SK-N-SH (cell line): ENCODE measurements at regions not wholly inside any gene's neighbourhood (a gene's known extent, or its start where the extent isn't known, plus 50 kb on each side); places are given as distances from the start of the nearest gene placed in this dataset.

Experiments
- CTCF ChIA-PET: fragments of 300-600, 350-600 bp; formaldehyde crosslinking; extraction: SDS; loops from one replicate; lab custom pipeline; 2021; lab: Yijun Ruan, JAX
- POLR2A ChIA-PET: fragments of 350-600 bp; sonication (Branson Sonifier 250); formaldehyde crosslinking; extraction: SDS; loops from one replicate; lab custom pipeline; 2020; ENCODE audit warnings: antibody characterized with exemption, inconsistent platforms; lab: Yijun Ruan, JAX
- DNase-seq: peaks from one replicate; pipeline ENCODE4 v3.0.0; 2012
- H2AFZ ChIP-seq: fragments of 200-600 bp; sonication (generic); 2 replicates; pipeline ENCODE4 v1.8.1; 2016; ENCODE audit warnings: antibody characterized with exemption, mild to moderate bottlenecking, low read depth
- H3F3A ChIP-seq: fragments of 200-600 bp; sonication (generic); replicated peaks from 2 replicates; pipeline ENCODE3; 2016; ENCODE audit warnings: antibody characterized with exemption, mild to moderate bottlenecking; ENCODE audit not compliant: insufficient read depth
- H3K27ac ChIP-seq, 2 experiments: fragments of 200-500 bp in 1 of 2; fragments of 200-600 bp in 1 of 2; sonication (Bioruptor generic) in 1 of 2; sonication (generic), shearing (Covaris generic) in 1 of 2; 2 replicates each; pipeline versions ENCODE4 v1.5.1 to v1.6.1; 2014 to 2016; ENCODE audit warnings: low read depth in 2 of 2, inconsistent platforms in 1 of 2, low read length in 1 of 2, mild to moderate bottlenecking in 1 of 2, mixed read lengths in 1 of 2
- H3K27me3 ChIP-seq: fragments of 200-600 bp; sonication (generic), shearing (Covaris generic); 2 replicates; pipeline ENCODE4 v1.6.1; 2016; ENCODE audit warnings: mixed run types; ENCODE audit not compliant: insufficient read depth
- H3K36me3 ChIP-seq, 2 experiments: fragments of 200-500 bp in 1 of 2; fragments of 200-600 bp in 1 of 2; sonication (Bioruptor generic) in 1 of 2; sonication (generic) in 1 of 2; replicated peaks in 1 of 2; 2 replicates each; pipeline versions ENCODE3 to v1.5.1; 2014 to 2016; ENCODE audit warnings: low read length in 1 of 2, mild to moderate bottlenecking in 1 of 2; ENCODE audit not compliant: insufficient read depth in 2 of 2, control insufficient read depth in 1 of 2
- H3K4me1 ChIP-seq, 2 experiments: fragments of 200-500 bp in 1 of 2; fragments of 200-600 bp in 1 of 2; sonication (Bioruptor generic) in 1 of 2; sonication (generic), shearing (Covaris generic) in 1 of 2; 2 replicates each; pipeline versions ENCODE4 v1.5.1 to v1.6.1; 2014 to 2016; ENCODE audit warnings: low read depth in 1 of 2, low read length in 1 of 2, mixed run types in 1 of 2; ENCODE audit not compliant: insufficient read depth in 2 of 2, control insufficient read depth in 1 of 2
- H3K4me2 ChIP-seq: fragments of 200-600 bp; sonication (generic), shearing (Covaris generic); 2 replicates; pipeline ENCODE4 v1.6.1; 2017; ENCODE audit warnings: mixed run types
- H3K4me3 ChIP-seq, 2 experiments: fragments of 200-500 bp in 1 of 2; fragments of 200-600 bp in 1 of 2; sonication (Bioruptor generic) in 1 of 2; sonication (generic), shearing (Covaris generic) in 1 of 2; 2 replicates each; pipeline versions ENCODE4 v1.5.1 to v1.8.1; 2014 to 2016; ENCODE audit warnings: low read depth in 2 of 2, inconsistent platforms in 1 of 2, low read length in 1 of 2, mild to moderate bottlenecking in 1 of 2, mixed read lengths in 1 of 2, moderate library complexity in 1 of 2
- H3K79me2 ChIP-seq: fragments of 200-600 bp; sonication (generic); 2 replicates; pipeline ENCODE4 v1.8.1; 2017; ENCODE audit warnings: mild to moderate bottlenecking; ENCODE audit not compliant: insufficient read depth
- H3K9ac ChIP-seq: fragments of 200-600 bp; sonication (generic); 2 replicates; pipeline ENCODE4 v1.6.1; 2017; ENCODE audit warnings: mixed run types
- H3K9me2 ChIP-seq: fragments of 200-600 bp; sonication (generic); 2 replicates; pipeline ENCODE4 v1.6.1; 2017; ENCODE audit warnings: mixed run types
- H3K9me3 ChIP-seq: fragments of 200-600 bp; sonication (generic); 2 replicates; pipeline ENCODE4 v1.6.1; 2017; ENCODE audit warnings: mixed run types, mild to moderate bottlenecking, moderate library complexity
- H4K20me1 ChIP-seq: fragments of 200-600 bp; sonication (generic); 2 replicates; pipeline ENCODE4 v1.6.1; 2017; ENCODE audit warnings: mild to moderate bottlenecking, mixed run types; ENCODE audit not compliant: insufficient read depth
- EZH2phosphoT487 ChIP-seq: fragments of 200-600 bp; sonication (generic); IDR thresholded peaks from 2 replicates; pipeline ENCODE4 v1.6.1; 2017; ENCODE audit warnings: low read depth, mixed run types, mild to moderate bottlenecking, antibody characterized with exemption, moderate library complexity, borderline replicate concordance
- FOSL2 ChIP-seq: IDR thresholded peaks from 2 replicates; pipeline ENCODE4 v1.4.0; 2012; ENCODE audit warnings: low read depth, mild to moderate bottlenecking, moderate library complexity, borderline replicate concordance
- FOXJ3 ChIP-seq: sonication (generic); formaldehyde crosslinking; IDR thresholded peaks from 2 replicates; pipeline ENCODE4 v1.5.1; 2020; ENCODE audit warnings: mild to moderate bottlenecking, missing genetic modification reagents
- MEF2A ChIP-seq: IDR thresholded peaks from 2 replicates; pipeline ENCODE4 v1.4.0; 2012; ENCODE audit warnings: low read depth, borderline replicate concordance
- NFIC ChIP-seq: IDR thresholded peaks from 2 replicates; pipeline ENCODE4 v1.4.0; 2012; ENCODE audit warnings: borderline replicate concordance
- PBX3 ChIP-seq: IDR thresholded peaks from 2 replicates; pipeline ENCODE4; 2012
- POLR2AphosphoS5 ChIP-seq: IDR thresholded peaks from 2 replicates; pipeline ENCODE4 v1.6.1; 2012; ENCODE audit warnings: low read depth, low read length
- RCOR1 ChIP-seq: fragments of 150-350 bp; IDR thresholded peaks from 2 replicates; pipeline ENCODE4 v1.6.1; 2017; ENCODE audit warnings: antibody characterized with exemption, low read length
- RFX5 ChIP-seq: IDR thresholded peaks from 2 replicates; pipeline ENCODE4 v1.6.1; 2012; ENCODE audit warnings: mild to moderate bottlenecking, improper control_type of control experiment, low read length
- RXRA ChIP-seq: IDR thresholded peaks from 2 replicates; pipeline ENCODE4 v1.4.0; 2012; ENCODE audit warnings: low read depth, mild to moderate bottlenecking, borderline replicate concordance
- TAF1 ChIP-seq: IDR thresholded peaks from 2 replicates; pipeline ENCODE4 v1.6.1; 2012; ENCODE audit warnings: low read depth, mild to moderate bottlenecking, low read length, moderate library complexity, borderline replicate concordance
- TCF12 ChIP-seq: IDR thresholded peaks from 2 replicates; pipeline ENCODE4 v1.4.0; 2012
- TEAD4 ChIP-seq: IDR thresholded peaks from 2 replicates; pipeline ENCODE4 v1.4.0; 2012; ENCODE audit warnings: mild to moderate bottlenecking, borderline replicate concordance; ENCODE audit not compliant: insufficient read depth
- WGBS: methylation state at CpG from one replicate; pipeline ENCODE4 v1.1.6; 2017; ENCODE audit warnings: low lambda C conversion rate; 5-methylcytosine and 5-hydroxymethylcytosine counted together
- TF ChIP-seq, protein P1 (sequence below): fragments of 150-350 bp; IDR thresholded peaks from 2 replicates; pipeline ENCODE4 v1.6.1; 2016; ENCODE audit warnings: mild to moderate bottlenecking, low read depth, low read length
- TF ChIP-seq, protein P2 (sequence below): IDR thresholded peaks from 2 replicates; pipeline ENCODE4 v1.6.1; 2012; ENCODE audit warnings: mild to moderate bottlenecking, low read depth, low read length, moderate library complexity

GRCh38 chr1:218741852-218742251 lies 396.7 kb downstream of the TGFB2 start:
- no peak for DNase-seq
- POLR2A ChIA-PET, result no interaction called here

More at GRCh38 chr1:218741852-218742251, 396.7 kb downstream of the TGFB2 start:
- no peaks in the 10 kb centered on the region for H3K27me3 ChIP-seq
- H3K4me1 ChIP-seq, result no peaks in the 10 kb centered on the region; a peak in 1 of 4 replicates
- no peaks in the 10 kb centered on the region for H3K9me2 ChIP-seq
- H3K79me2 ChIP-seq, result no peaks in the 10 kb centered on the region
- CTCF ChIA-PET, result no interaction called here
- no peak overlapping the region for H3K27ac ChIP-seq
- H3K4me2 ChIP-seq, result no peak overlapping the region
- WGBS, result 73% methylated on average over 3 of the region's 3 CpGs
- 0 out of 2 replicates have a peak, but pooled peaks cover 6% of the 10 kb centered on the region for H3K9me3 ChIP-seq
- no peak overlapping the region for H3K9ac ChIP-seq
- no peak for TF ChIP-seq RXRA
- no peak for TF ChIP-seq TCF12
- no peak for TF ChIP-seq FOXJ3 (CRISPR knock-in tag)
- TF ChIP-seq RFX5, result no peak
- TF ChIP-seq, protein P1, sequence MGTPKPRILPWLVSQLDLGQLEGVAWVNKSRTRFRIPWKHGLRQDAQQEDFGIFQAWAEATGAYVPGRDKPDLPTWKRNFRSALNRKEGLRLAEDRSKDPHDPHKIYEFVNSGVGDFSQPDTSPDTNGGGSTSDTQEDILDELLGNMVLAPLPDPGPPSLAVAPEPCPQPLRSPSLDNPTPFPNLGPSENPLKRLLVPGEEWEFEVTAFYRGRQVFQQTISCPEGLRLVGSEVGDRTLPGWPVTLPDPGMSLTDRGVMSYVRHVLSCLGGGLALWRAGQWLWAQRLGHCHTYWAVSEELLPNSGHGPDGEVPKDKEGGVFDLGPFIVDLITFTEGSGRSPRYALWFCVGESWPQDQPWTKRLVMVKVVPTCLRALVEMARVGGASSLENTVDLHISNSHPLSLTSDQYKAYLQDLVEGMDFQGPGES, result no peak
- TF ChIP-seq RCOR1, result no peak
- no peak for TF ChIP-seq TEAD4
- no peak for TF ChIP-seq MEF2A
- TF ChIP-seq, protein P2, sequence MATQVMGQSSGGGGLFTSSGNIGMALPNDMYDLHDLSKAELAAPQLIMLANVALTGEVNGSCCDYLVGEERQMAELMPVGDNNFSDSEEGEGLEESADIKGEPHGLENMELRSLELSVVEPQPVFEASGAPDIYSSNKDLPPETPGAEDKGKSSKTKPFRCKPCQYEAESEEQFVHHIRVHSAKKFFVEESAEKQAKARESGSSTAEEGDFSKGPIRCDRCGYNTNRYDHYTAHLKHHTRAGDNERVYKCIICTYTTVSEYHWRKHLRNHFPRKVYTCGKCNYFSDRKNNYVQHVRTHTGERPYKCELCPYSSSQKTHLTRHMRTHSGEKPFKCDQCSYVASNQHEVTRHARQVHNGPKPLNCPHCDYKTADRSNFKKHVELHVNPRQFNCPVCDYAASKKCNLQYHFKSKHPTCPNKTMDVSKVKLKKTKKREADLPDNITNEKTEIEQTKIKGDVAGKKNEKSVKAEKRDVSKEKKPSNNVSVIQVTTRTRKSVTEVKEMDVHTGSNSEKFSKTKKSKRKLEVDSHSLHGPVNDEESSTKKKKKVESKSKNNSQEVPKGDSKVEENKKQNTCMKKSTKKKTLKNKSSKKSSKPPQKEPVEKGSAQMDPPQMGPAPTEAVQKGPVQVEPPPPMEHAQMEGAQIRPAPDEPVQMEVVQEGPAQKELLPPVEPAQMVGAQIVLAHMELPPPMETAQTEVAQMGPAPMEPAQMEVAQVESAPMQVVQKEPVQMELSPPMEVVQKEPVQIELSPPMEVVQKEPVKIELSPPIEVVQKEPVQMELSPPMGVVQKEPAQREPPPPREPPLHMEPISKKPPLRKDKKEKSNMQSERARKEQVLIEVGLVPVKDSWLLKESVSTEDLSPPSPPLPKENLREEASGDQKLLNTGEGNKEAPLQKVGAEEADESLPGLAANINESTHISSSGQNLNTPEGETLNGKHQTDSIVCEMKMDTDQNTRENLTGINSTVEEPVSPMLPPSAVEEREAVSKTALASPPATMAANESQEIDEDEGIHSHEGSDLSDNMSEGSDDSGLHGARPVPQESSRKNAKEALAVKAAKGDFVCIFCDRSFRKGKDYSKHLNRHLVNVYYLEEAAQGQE, result no peak
- no peak for TF ChIP-seq FOSL2
- no peak for TF ChIP-seq NFIC
- no peak for TF ChIP-seq EZH2phosphoT487
- no peak for TF ChIP-seq TAF1
- TF ChIP-seq PBX3, result no peak
- TF ChIP-seq POLR2AphosphoS5, result no peak
- TF ChIP-seq, all 33 proteins: peak for 0
- peaks cover 2% of the 10 kb centered on the region for H3F3A ChIP-seq
- no peak overlapping the region for H2AFZ ChIP-seq
- H3K36me3 ChIP-seq, result no peaks in the 10 kb centered on the region
- H3K4me3 ChIP-seq, result no peak overlapping the region
- H4K20me1 ChIP-seq, result no peaks in the 10 kb centered on the region
